GM23338 (cell line): ENCODE measurements at regions not wholly inside any gene's neighbourhood (a gene's known extent, or its start where the extent isn't known, plus 50 kb on each side); places are given as distances from the start of the nearest gene placed in this dataset.

Experiments used
- ATAC-seq: fragments of 200-7000 bp; cut with Tn5 transposase; 3 replicates; pipeline ENCODE4 v1.9.1; 2020
- DNase-seq: peaks from one replicate; pipeline ENCODE4 v3.0.0-alpha.2; 2015; ENCODE audit warnings: low spot score
- H2AFZ ChIP-seq: fragments of 200-600 bp; sonication (generic); 2 replicates; pipeline ENCODE4 v1.8.0; 2016; ENCODE audit warnings: antibody characterized with exemption, mild to moderate bottlenecking, moderate library complexity
- H3F3A ChIP-seq: fragments of 200-600 bp; sonication (generic); replicated peaks from 2 replicates; pipeline ENCODE4 v1.8.0; 2017; ENCODE audit warnings: antibody characterized with exemption, mixed run types, low read depth
- H3K27ac ChIP-seq: fragments of 200-600 bp; sonication (generic); 2 replicates; pipeline ENCODE4 v1.6.1; 2016; ENCODE audit warnings: low read depth
- H3K27me3 ChIP-seq: fragments of 200-600 bp; sonication (generic); 2 replicates; pipeline ENCODE4 v1.8.0; 2016; ENCODE audit warnings: mild to moderate bottlenecking, mixed run types, moderate library complexity; ENCODE audit not compliant: insufficient read depth
- H3K36me3 ChIP-seq: fragments of 200-600 bp; sonication (generic); 2 replicates; pipeline ENCODE4 v1.8.0; 2016; ENCODE audit warnings: mild to moderate bottlenecking; ENCODE audit not compliant: insufficient read depth
- H3K4me1 ChIP-seq: fragments of 200-600 bp; sonication (generic); 2 replicates; pipeline ENCODE4 v1.8.0; 2016; ENCODE audit warnings: mild to moderate bottlenecking, moderate library complexity; ENCODE audit not compliant: insufficient read depth
- H3K4me2 ChIP-seq: fragments of 200-600 bp; sonication (generic); 2 replicates; pipeline ENCODE4 v1.7.1; 2017; ENCODE audit warnings: mixed run types
- H3K4me3 ChIP-seq: fragments of 200-600 bp; sonication (generic); 2 replicates; pipeline ENCODE4 v1.6.1; 2016; ENCODE audit warnings: mixed run types
- H3K79me2 ChIP-seq: fragments of 200-600 bp; sonication (generic); replicated peaks from 2 replicates; pipeline ENCODE4 v1.8.0; 2017; ENCODE audit warnings: mild to moderate bottlenecking; ENCODE audit not compliant: insufficient read depth
- H3K9me2 ChIP-seq: fragments of 200-600 bp; sonication (generic); 2 replicates; pipeline ENCODE4 v1.8.0; 2017; ENCODE audit not compliant: insufficient read depth
- H4K20me1 ChIP-seq: fragments of 200-600 bp; sonication (generic); replicated peaks from 2 replicates; pipeline ENCODE4 v1.8.0; 2017; ENCODE audit warnings: mild to moderate bottlenecking; ENCODE audit not compliant: insufficient read depth
- H3K27ac Mint-ChIP-seq: 2 replicates; pipeline ENCODE4 v1.8.0; 2020; ENCODE audit warnings: inconsistent platforms, mild to moderate bottlenecking, moderate library complexity, mixed read lengths
- H3K27me3 Mint-ChIP-seq: 3 replicates; pipeline ENCODE4 v1.8.0; 2022; ENCODE audit warnings: low read depth, mild to moderate bottlenecking, moderate library complexity, mixed read lengths, inconsistent platforms; ENCODE audit not compliant: insufficient read depth, poor library complexity
- H3K36me3 Mint-ChIP-seq: 3 replicates; pipeline ENCODE4 v1.8.0; 2021; ENCODE audit warnings: low read depth, mild to moderate bottlenecking, inconsistent platforms, moderate library complexity, mixed read lengths
- H3K4me1 Mint-ChIP-seq: 3 replicates; pipeline ENCODE4 v1.8.0; 2020; ENCODE audit warnings: mild to moderate bottlenecking, inconsistent platforms, mixed read lengths
- H3K4me3 Mint-ChIP-seq: 3 replicates; pipeline ENCODE4 v1.8.0; 2021; ENCODE audit warnings: moderate library complexity, mild to moderate bottlenecking, inconsistent platforms, mixed read lengths
- H3K9me3 Mint-ChIP-seq: 3 replicates; pipeline ENCODE4 v1.8.0; 2020; ENCODE audit warnings: moderate library complexity, mild to moderate bottlenecking, inconsistent platforms, mixed read lengths
- CREB1 ChIP-seq: fragments of 250-450 bp; sonication (Bioruptor Pico); IDR thresholded peaks from 2 replicates; pipeline ENCODE4 v1.5.0; 2020; ENCODE audit warnings: low read depth, mild to moderate bottlenecking, moderate library complexity
- CTCF ChIP-seq, 2 experiments: fragments of 200-600 bp in 1 of 2; sonication (generic) in 1 of 2; conservative IDR thresholded peaks; 2 replicates each; pipeline versions ENCODE4 v1.5.1 to v1.6.1; 2016 to 2017; ENCODE audit warnings: antibody characterized with exemption in 2 of 2, low read depth in 2 of 2, mild to moderate bottlenecking in 2 of 2, moderate library complexity in 1 of 2
- EZH2 ChIP-seq: fragments of 200-600 bp; sonication (generic); IDR thresholded peaks from one replicate; pipeline ENCODE4 v1.8.0; 2017; ENCODE audit warnings: antibody characterized with exemption, mild to moderate bottlenecking, low read depth; ENCODE audit not compliant: unreplicated experiment
- EZH2phosphoT487 ChIP-seq: fragments of 200-600 bp; sonication (generic); IDR thresholded peaks from one replicate; pipeline ENCODE4 v1.8.1; 2018; ENCODE audit warnings: antibody characterized with exemption; ENCODE audit not compliant: unreplicated experiment
- JUNB ChIP-seq: IDR thresholded peaks from one replicate; pipeline ENCODE4 v1.6.1; 2016; ENCODE audit warnings: antibody characterized with exemption; ENCODE audit not compliant: unreplicated experiment
- NANOG ChIP-seq: IDR thresholded peaks from 2 replicates; pipeline ENCODE4 v1.6.1; 2016; ENCODE audit warnings: antibody characterized with exemption, borderline replicate concordance
- POLR2AphosphoS5 ChIP-seq: IDR thresholded peaks from 2 replicates; pipeline ENCODE4 v1.6.1; 2016; ENCODE audit warnings: antibody characterized with exemption, low read depth
- REST ChIP-seq: IDR thresholded peaks from one replicate; pipeline ENCODE4 v1.6.1; 2018; ENCODE audit warnings: antibody characterized with exemption; ENCODE audit not compliant: unreplicated experiment
- STAT1 ChIP-seq: IDR thresholded peaks from one replicate; pipeline ENCODE4 v1.6.1; 2016; ENCODE audit warnings: antibody characterized with exemption; ENCODE audit not compliant: unreplicated experiment
- ZNF114 ChIP-seq: fragments of 250-450 bp; sonication (Bioruptor Pico); IDR thresholded peaks from 2 replicates; pipeline ENCODE4 v1.5.0; 2020; ENCODE audit warnings: mild to moderate bottlenecking, moderate library complexity
- ZNF331 ChIP-seq: fragments of 250-450 bp; sonication (Bioruptor Pico); IDR thresholded peaks from 2 replicates; pipeline ENCODE4 v1.5.0; 2020; ENCODE audit warnings: low read depth, mild to moderate bottlenecking, moderate library complexity
- ZNF462 ChIP-seq: fragments of 250-450 bp; sonication (Bioruptor Pico); IDR thresholded peaks from 2 replicates; pipeline ENCODE4 v1.5.0; 2020; ENCODE audit warnings: mild to moderate bottlenecking, moderate library complexity
- TF ChIP-seq, protein P1 (sequence below): IDR thresholded peaks from 2 replicates; pipeline ENCODE4 v1.6.1; 2016; ENCODE audit warnings: antibody characterized with exemption

GRCh38 chr6:48747040-48747439 is 636.0 kb upstream of the PTCHD4 start:
- Mint-ChIP-seq H3K4me3 (no peak overlapping the region), H3K36me3 (no peaks in the 10 kb centered on the region), H3K4me1 (peaks cover 14% of the 10 kb centered on the region), H3K27me3 (no peaks in the 10 kb centered on the region), H3K27ac (no peak overlapping the region), H3K9me3 (no peaks in the 10 kb centered on the region)
- Histone ChIP-seq H2AFZ (no peak overlapping the region), H3K4me3 (no peak overlapping the region), H3K27ac (no peak overlapping the region), H3F3A (no peaks in the 10 kb centered on the region), H3K9me2 (no peaks in the 10 kb centered on the region; the same call in 1 of the 2 replicates), H3K79me2 (no peaks in the 10 kb centered on the region), H3K36me3 (no peaks in the 10 kb centered on the region), H3K27me3 (no peaks in the 10 kb centered on the region), H3K4me1 (peaks cover 12% of the 10 kb centered on the region; the same call in 1 of the 2 replicates), H4K20me1 (no peaks in the 10 kb centered on the region), H3K4me2 (no peak overlapping the region)
- ATAC-seq (no peak), DNase-seq (no peak)
- no peak for TF ChIP-seq REST
- TF ChIP-seq, protein P1, sequence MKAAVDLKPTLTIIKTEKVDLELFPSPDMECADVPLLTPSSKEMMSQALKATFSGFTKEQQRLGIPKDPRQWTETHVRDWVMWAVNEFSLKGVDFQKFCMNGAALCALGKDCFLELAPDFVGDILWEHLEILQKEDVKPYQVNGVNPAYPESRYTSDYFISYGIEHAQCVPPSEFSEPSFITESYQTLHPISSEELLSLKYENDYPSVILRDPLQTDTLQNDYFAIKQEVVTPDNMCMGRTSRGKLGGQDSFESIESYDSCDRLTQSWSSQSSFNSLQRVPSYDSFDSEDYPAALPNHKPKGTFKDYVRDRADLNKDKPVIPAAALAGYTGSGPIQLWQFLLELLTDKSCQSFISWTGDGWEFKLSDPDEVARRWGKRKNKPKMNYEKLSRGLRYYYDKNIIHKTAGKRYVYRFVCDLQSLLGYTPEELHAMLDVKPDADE = no peak
- no peak for TF ChIP-seq NANOG
- no peak for TF ChIP-seq ZNF331 (CRISPR knock-in tag)
- TF ChIP-seq CTCF (conservative IDR thresholded peaks at IDR 0.05; ENCODE audit: low read depth in 2 of 2) = no peak
- no peak for TF ChIP-seq EZH2
- no peak for TF ChIP-seq CREB1 (CRISPR knock-in tag)
- TF ChIP-seq EZH2phosphoT487 = no peak
- no peak for TF ChIP-seq STAT1
- TF ChIP-seq POLR2AphosphoS5 = no peak
- TF ChIP-seq ZNF114 (CRISPR knock-in tag) = no peak
- TF ChIP-seq ZNF462 = no peak
- TF ChIP-seq JUNB = no peak
